Fibroblast of skin of scalp (primary cell): ENCODE measurements at regions not wholly inside any gene's neighbourhood (a gene's known extent, or its start where the extent isn't known, plus 50 kb on each side); places are given as distances from the start of the nearest gene placed in this dataset.

Experiments
- DNase-seq: peaks from one replicate; pipeline ENCODE4 v3.0.0-alpha.2; 2013

- peak; percentile 11 for DNase-seq
Measured at GRCh38 chr15:35596285-35596684, 50.3 kb upstream of the DPH6 start.

DNA sequence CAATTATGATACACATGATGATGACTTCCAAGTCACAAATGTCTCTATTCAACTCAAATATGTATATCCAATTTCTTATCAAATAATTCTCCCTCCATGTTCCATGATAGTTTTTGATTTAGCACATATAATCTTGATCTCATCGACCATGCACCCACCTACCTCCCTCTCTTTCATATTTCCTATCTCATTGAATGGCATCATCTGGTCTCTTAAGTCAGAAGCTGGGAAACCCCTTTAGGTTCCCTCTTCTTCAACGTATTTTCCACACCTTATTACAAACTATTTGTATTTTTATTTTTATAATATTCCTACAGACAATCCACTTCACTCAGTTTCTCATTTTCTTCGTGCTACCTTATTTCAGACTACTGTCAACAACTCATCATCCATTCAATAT is 56.9 kb upstream of the DPH6 start:
- DNase-seq, result no peak

GRCh38 chr15:35603301-35603700 is 57.3 kb upstream of the DPH6 start:
- DNase-seq, result no peak

GRCh38 chr15:35603856-35604255 is 57.9 kb upstream of the DPH6 start:
- no peak for DNase-seq

- DNase-seq, result no peak
Measured at GRCh38 chr15:35605764-35606449, 59.9 kb upstream of the DPH6 start.

DNA sequence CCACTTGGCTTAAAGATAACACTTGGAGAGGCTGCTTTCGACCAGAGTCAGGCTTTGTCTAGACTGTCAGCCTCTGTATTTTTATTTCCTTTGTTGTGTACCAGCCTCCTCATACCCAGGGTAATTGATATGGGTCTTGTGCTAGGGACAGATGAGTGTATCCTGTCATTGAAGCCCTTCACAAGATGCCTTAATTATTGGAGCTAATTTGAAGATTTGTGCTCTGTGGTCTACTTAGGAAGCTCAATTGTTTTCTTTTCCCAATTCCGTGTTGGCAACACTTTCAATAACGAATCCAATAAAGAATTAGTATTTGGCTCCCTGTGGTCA is 60.5 kb upstream of the DPH6 start:
- no peak for DNase-seq

DNA sequence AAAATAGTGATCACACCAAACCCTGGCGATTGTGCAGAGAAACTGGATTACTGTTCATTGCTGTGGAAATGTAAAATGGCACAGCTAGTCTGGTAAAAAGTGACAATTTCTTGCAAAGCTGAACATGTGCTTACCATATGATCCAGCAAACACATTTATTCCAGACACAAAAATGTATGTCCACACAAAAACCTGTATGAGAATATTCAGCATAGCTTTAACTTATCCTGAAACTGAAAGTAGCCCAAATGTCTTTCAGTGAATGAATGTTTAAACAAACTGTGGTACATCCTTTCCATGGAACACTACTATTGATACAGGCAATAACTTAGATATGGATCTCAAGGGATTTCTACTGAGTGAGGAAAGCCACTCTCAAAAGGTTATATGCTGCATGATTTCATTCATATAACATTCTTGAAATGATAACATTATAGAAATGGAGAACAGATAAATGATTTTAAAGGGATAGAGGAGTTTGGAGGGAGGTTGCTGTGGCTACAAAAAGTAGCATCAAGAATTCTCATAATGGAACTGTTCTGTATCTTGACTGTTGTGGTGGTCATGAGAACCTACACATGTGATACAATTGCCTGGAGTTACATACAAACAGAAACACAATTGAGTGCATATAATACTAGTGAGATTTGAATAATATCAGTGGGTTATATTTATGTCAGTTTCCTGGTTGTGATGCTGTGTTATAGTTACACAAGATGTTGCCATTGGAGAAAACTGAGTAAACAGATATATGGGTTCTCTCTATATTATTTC is 70.7 kb upstream of the DPH6 start:
- DNase-seq, result peak; percentile 6

- no peak for DNase-seq
Measured at GRCh38 chr15:35618260-35619188, 72.6 kb upstream of the DPH6 start.

- no peak for DNase-seq
Measured at GRCh38 chr15:35622641-35623340, 76.8 kb upstream of the DPH6 start.

DNA sequence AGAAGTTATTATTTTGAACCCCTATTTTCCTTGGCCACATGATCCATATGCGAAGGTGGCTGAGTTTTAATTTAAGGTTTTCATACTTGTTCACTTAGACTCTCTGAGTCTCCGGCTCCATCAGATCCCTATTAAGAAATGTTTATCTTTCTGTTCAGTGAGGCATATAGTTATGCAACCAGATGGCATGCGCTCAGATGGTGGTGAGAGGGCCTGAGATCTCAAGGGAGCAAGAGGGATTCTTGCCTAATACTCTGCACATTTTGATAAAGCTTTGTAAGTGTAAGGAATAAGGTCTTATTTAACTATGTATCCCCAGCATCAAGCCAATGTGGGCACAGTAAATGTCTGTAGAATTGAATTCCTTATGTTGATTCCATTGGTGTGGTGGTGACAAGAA is 78.9 kb upstream of the DPH6 start:
- DNase-seq, result peak; percentile 93

DNA sequence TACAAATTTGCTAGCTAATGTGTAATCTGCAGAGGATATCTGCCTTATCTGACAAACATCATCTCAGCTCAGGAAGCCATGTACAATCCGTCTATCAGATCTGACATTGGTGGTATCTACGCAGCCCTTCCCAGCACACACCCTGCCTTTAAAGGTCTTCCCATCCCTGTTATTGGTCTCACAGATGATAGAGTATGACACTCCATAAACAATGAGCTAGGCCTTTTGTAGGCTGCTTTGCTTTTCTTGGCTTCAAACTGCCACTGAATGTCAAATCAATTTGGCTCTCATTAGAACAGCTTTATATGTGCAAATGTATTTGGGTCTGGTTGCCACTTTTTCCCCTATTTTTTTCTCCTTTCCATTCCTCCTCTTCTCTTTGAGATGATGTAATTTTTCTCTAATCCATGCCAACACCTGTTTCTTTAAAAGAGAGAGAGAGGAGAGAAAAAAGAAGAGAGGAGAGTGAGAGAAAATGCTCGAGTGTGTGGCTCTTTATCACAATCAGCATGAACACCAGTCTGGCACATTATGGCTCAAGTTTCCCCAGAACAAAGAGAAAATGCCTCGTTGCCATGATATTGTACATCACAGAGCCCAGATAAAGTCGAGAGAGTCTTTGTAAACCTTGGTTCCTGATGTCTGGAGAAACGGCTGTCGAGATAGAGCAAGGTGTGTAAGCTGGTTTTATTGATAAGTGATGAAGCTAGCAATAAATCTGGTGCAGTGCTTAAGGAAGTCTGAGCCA is 80.8 kb upstream of the DPH6 start:
- peak; percentile 63 for DNase-seq

DNA sequence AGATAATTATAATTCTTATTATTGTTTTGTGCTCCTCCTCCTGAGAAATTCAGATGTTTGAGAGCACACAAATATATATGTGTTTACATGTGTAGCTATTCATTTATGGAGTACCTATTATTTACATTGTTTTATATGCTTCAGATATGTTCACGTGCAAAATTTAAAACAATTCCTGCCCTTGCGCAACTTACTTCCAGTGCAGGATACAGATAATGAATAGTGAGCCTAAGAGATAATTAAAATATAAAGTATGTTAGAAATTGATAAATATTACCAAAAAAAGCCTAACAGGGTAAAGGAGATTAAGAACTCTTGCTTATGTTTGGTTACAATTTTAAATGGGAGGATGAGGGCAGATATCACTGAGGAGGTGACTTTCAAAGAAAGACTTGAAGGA is 81.7 kb upstream of the DPH6 start:
- no peak for DNase-seq

DNA sequence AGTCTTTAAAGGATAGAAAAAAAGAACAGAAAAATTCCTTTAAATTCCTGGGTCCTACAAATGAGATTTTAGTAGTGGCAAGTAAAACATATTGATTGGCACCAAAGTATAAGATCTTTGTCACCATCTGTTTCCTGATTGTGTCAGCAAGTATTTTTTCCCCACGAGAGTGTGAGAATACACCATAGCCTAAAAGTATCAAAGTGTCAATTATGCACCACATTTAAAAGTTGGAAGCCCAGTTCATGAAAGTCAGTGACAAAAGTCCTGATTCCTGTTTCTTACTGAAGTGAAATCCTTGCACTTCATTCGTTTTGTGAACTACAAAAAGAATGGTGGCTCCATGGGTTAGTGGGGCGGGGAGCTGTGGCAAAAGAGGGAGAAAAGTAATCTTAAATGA is 83.8 kb upstream of the DPH6 start:
- DNase-seq, result no peak

DNA sequence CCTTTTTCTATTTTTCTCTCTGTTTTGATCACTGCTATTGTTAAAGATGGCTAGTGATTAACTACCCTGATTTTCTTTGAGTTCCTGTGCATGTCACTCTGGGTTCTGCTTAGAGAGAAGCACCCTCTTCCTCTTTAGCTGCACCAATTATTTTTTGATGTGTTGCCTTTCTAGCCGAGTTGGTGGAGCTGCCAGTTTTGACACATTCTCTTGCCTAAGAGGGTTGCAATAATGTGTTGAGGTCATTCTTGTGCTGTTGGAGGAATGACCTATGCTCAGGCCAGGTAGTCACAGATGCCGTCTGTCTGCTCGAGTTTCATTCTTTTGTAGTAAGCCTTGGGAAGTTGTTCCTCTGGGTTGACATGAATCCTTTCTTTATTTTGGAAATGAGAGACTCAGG is 84.6 kb upstream of the DPH6 start:
- DNase-seq, result no peak

DNA sequence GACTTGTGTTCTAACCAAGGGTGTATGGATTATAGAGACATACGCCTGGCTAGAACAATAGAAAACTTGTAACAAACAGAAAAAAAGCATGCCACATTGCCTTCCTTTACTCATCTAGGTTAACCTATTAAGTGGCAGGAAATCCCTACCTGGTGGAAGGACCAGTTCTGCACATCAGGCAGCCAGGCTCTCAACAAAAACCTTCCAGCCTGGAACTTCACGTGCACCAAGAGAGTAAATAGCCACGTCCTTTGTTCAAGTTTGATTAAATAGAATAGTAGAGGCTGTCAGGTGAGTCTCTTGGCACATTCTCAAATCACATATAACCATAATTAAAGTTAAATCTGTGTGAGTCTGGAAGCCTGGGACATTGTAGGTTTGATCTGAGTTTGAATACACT is 85.0 kb upstream of the DPH6 start:
- DNase-seq, result no peak

- no peak for DNase-seq
Measured at GRCh38 chr15:35633677-35634076, 87.7 kb upstream of the DPH6 start.

DNA sequence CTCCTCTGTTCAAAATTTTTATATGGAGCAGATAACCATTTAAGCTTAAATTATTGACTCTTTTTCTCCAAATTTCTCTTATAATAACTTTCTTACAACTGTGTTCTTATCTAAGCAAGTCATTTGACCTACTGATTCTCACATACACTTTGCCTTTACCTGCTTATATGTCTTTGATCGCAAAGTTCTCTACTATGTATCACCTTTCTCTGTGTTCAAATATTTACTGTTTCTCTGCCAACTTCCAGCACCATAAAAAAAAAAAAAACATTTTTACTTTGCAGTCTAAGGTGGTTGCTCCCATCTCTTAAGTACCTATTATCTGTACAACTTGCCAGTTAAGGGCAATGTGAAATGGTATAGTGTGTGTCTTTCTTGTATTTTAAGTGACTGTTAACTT is 100.8 kb upstream of the DPH6 start:
- DNase-seq, result no peak

DNA sequence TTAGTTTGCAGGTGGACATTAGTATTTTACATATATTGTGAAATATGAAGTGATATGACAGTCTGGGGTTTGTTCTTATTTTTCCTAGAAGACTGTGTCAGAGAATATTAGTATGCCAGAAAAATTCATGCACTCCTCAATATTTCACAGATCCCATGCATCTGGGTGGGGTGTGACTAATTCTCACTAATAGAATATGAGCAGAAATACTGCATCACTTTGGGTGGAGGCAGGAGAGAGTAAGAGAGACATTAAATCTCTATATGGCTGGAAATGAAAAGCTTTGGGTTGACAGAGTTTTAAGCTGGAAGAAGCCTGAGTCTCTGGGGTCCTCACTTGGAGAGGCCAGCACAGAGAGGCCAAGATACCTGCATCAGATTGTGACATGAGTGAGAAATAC is 101.3 kb upstream of the DPH6 start:
- no peak for DNase-seq

DNA sequence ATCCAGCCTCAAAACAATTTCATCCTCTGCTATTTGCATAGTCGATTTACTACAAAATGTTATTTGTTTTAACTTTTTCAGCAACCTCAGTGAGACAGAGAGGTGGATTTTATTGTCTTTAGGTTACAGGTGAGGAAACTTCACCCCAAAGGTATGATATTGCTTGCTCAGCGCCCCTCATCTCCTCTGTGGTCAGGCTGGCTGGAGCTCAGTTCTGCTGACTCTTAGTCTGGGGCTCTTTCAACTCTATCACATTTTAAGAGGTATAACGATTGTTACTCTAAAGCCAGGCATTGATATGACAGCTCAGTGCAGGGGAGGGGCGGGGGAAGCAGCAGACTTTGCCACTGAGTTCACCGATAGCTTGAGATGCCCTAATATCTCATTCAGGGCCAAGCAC is 103.0 kb upstream of the DPH6 start:
- no peak for DNase-seq

GRCh38 chr15:35649575-35649974 is 103.6 kb upstream of the DPH6 start:
- no peak for DNase-seq

DNA sequence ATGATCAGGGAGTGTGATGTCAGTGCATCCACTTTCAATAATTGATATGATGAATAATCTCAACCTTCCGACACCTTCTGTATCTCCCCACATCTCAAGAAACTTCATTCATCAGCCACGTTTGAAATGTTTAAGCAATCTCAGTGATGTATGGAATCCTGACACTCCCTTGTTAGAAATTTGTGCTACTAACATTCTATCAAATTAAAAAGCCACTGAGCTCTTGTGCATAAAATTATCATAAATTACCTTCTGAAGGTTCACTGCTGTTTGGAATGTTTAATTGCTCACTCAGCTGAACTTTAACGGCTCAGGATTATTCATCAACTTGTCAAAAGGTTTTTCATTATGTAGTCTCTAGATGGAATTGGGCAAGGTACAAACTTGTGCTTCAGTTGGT is 108.4 kb upstream of the DPH6 start:
- DNase-seq, result no peak

DNA sequence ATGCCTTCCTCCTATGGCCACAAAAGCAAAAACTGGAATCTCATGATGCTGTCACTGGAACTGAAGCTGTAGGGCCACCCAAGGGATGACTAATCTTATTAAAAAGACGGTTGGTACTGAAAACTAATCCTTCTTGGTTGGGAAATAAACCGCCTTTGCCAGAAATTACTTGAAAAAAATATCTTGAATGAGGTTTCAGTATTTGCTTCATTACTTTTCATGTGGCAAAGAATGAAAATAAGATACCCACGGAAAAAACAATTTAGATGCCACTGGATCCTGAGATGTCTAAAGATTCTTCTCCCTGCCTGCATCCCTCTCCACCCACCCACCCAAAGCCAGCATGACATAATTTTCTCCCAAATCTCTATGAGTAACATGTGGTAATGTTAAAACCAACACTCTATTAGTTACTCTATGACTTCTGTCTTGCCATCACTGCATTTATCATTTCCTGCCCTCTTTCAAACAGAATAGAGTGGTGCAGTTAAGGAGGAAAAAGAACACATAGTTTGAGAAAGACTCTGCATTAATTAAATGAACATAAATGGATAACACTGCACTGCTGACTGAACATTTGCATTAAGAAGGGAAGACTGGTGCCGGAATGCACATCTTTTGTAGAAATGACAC is 111.8 kb upstream of the DPH6 start:
- DNase-seq, result peak; percentile 58
